HG03039 (cell line): ENCODE measurements at regions not wholly inside any gene's neighbourhood (a gene's known extent, or its start where the extent isn't known, plus 50 kb on each side); places are given as distances from the start of the nearest gene placed in this dataset.
"Not testable (repeated sequence)": the region's sequence is repeated elsewhere in the genome, so short reads cannot be mapped to it uniquely, and the experiment has no call there.

Source experiments
- ATAC-seq: cut with Tn5 transposase; IDR thresholded peaks from one replicate; pipeline ENCODE4 v1.9.1; 2021; ENCODE audit warnings: mild to moderate bottlenecking, moderate library complexity; ENCODE audit not compliant: unreplicated experiment

- ATAC-seq: no peak
These were observed 310.4 kb downstream of the TFAP2B start for GRCh38 chr6:51129043-51129442.

GRCh38 chr6:51137777-51138176 lies 319.1 kb downstream of the TFAP2B start:
- ATAC-seq: no peak

- no peak for ATAC-seq
These were observed 321.3 kb downstream of the TFAP2B start for GRCh38 chr6:51139950-51140385.

- ATAC-seq: no peak
These were observed 322.4 kb downstream of the TFAP2B start for GRCh38 chr6:51141080-51141479.

GRCh38 chr6:51147756-51148155 lies 329.1 kb downstream of the TFAP2B start:
- no peak for ATAC-seq

- no peak for ATAC-seq
These were observed 333.9 kb downstream of the TFAP2B start for GRCh38 chr6:51152594-51152993.

- no peak for ATAC-seq
These were observed 334.4 kb downstream of the TFAP2B start for GRCh38 chr6:51153109-51153508.

GRCh38 chr6:51154925-51155324 lies 336.3 kb downstream of the TFAP2B start:
- ATAC-seq: not testable (repeated sequence)

GRCh38 chr6:51159260-51159659 lies 340.6 kb downstream of the TFAP2B start:
- not testable (repeated sequence) for ATAC-seq

GRCh38 chr6:51161752-51162151 lies 343.1 kb downstream of the TFAP2B start:
- ATAC-seq: no peak

GRCh38 chr6:51163843-51164529 lies 345.3 kb downstream of the TFAP2B start:
- no peak for ATAC-seq

GRCh38 chr6:51166914-51167313 lies 348.2 kb downstream of the TFAP2B start:
- no peak for ATAC-seq

- ATAC-seq: no peak
These were observed 348.8 kb downstream of the TFAP2B start for GRCh38 chr6:51167468-51167867.

- no peak for ATAC-seq
These were observed 364.2 kb downstream of the TFAP2B start for GRCh38 chr6:51182827-51183226.

- no peak for ATAC-seq
These were observed 365.4 kb downstream of the TFAP2B start for GRCh38 chr6:51184046-51184445.

GRCh38 chr6:51193163-51193562 lies 374.5 kb downstream of the TFAP2B start:
- not testable (repeated sequence) for ATAC-seq

GRCh38 chr6:51199105-51199552 lies 380.5 kb downstream of the TFAP2B start:
- no peak for ATAC-seq

- no peak for ATAC-seq
These were observed 381.1 kb downstream of the TFAP2B start for GRCh38 chr6:51199733-51200260.

- ATAC-seq: no peak
These were observed 382.0 kb downstream of the TFAP2B start for GRCh38 chr6:51200676-51201075.

- not testable (repeated sequence) for ATAC-seq
These were observed 384.0 kb downstream of the TFAP2B start for GRCh38 chr6:51202653-51203052.

- ATAC-seq: no peak
These were observed 384.8 kb downstream of the TFAP2B start for GRCh38 chr6:51203504-51203903.

GRCh38 chr6:51206686-51207085 lies 388.0 kb downstream of the TFAP2B start:
- ATAC-seq: not testable (repeated sequence)

- no peak for ATAC-seq
These were observed 391.0 kb downstream of the TFAP2B start for GRCh38 chr6:51209651-51210050.
